A673 (cell line): ENCODE measurements at regions not wholly inside any gene's neighbourhood (a gene's known extent, or its start where the extent isn't known, plus 50 kb on each side); places are given as distances from the start of the nearest gene placed in this dataset.

ENCODE experiments used
- BruUV-seq: library from RNA; stranded (reverse); fragments of 400-500 nt; replicated peaks from 2 replicates; lab custom pipeline; 2021; lab: Mats Ljungman, UMichigan
- CTCF ChIA-PET: fragments of 300-600 bp; sonication (Branson Sonifier 250); formaldehyde crosslinking; loops from one replicate; lab custom pipeline; 2022; ENCODE audit warnings: antibody characterized with exemption; lab: Charles Lee
- POLR2A ChIA-PET: fragments of 300-600 bp; sonication (Branson Sonifier 250); formaldehyde crosslinking; loops from one replicate; lab custom pipeline; 2022; ENCODE audit warnings: antibody characterized with exemption; ENCODE audit not compliant: low non-redundant PET; lab: Charles Lee
- DNase-seq: peaks from one replicate; pipeline ENCODE4 v3.0.0-alpha.2; 2015; ENCODE audit warnings: low spot score
- H3K27ac ChIP-seq: fragments of 200-600 bp; sonication (generic); 2 replicates; pipeline ENCODE4 v1.5.1; 2016; ENCODE audit warnings: mixed run types, low read depth, mild to moderate bottlenecking, mixed read lengths, antibody characterized with exemption, low read length; ENCODE audit not compliant: poor library complexity, severe bottlenecking
- H3K27me3 ChIP-seq: fragments of 200-600 bp; sonication (generic); replicated peaks from 2 replicates; pipeline ENCODE4 v1.6.1; 2017; ENCODE audit warnings: mixed run types, low read depth, mild to moderate bottlenecking, mixed read lengths, antibody characterized with exemption, low read length; ENCODE audit not compliant: insufficient read depth, poor library complexity
- H3K36me3 ChIP-seq: fragments of 200-600 bp; sonication (generic); 2 replicates; pipeline ENCODE4 v1.6.1; 2016; ENCODE audit warnings: mixed run types, mild to moderate bottlenecking, mixed read lengths, antibody characterized with exemption, low read length; ENCODE audit not compliant: insufficient read depth, poor library complexity, severe bottlenecking
- H3K4me1 ChIP-seq: fragments of 200-600 bp; sonication (generic); 2 replicates; pipeline ENCODE4 v1.6.1; 2017; ENCODE audit warnings: mixed run types, mild to moderate bottlenecking, mixed read lengths, antibody characterized with exemption, low read length; ENCODE audit not compliant: insufficient read depth, poor library complexity, severe bottlenecking
- H3K4me3 ChIP-seq: fragments of 200-600 bp; sonication (generic); 2 replicates; pipeline ENCODE4 v1.5.1; 2016; ENCODE audit warnings: low read depth, mixed run types, mild to moderate bottlenecking, mixed read lengths, low read length; ENCODE audit not compliant: poor library complexity, severe bottlenecking
- H3K9me3 ChIP-seq: fragments of 200-600 bp; sonication (generic); 2 replicates; pipeline ENCODE4 v1.6.1; 2016; ENCODE audit warnings: mixed run types, low read depth, mild to moderate bottlenecking, mixed read lengths, antibody characterized with exemption, low read length; ENCODE audit not compliant: poor library complexity, severe bottlenecking
- EZH2 ChIP-seq: fragments of 200-600 bp; sonication (generic); IDR thresholded peaks from 2 replicates; pipeline ENCODE4 v1.6.1; 2017; ENCODE audit warnings: borderline replicate concordance, low read depth, mild to moderate bottlenecking, mixed read lengths, antibody characterized with exemption, low read length; ENCODE audit not compliant: poor library complexity, severe bottlenecking
- intact Hi-C: fragments of 100-400 bp; cut with micrococcal nuclease; formaldehyde crosslinking; loops from one replicate; pipeline ENCODE4 v1.10.0; 2022; ENCODE audit not compliant: unreplicated experiment
- TF ChIP-seq, protein P1 (sequence below): fragments of 300-800, 200-600 bp; sonication (generic); conservative IDR thresholded peaks from 2 replicates; pipeline ENCODE4 v1.5.1; 2017; ENCODE audit warnings: low read depth, mild to moderate bottlenecking, antibody characterized with exemption, low read length, moderate library complexity, mixed read lengths

DNA sequence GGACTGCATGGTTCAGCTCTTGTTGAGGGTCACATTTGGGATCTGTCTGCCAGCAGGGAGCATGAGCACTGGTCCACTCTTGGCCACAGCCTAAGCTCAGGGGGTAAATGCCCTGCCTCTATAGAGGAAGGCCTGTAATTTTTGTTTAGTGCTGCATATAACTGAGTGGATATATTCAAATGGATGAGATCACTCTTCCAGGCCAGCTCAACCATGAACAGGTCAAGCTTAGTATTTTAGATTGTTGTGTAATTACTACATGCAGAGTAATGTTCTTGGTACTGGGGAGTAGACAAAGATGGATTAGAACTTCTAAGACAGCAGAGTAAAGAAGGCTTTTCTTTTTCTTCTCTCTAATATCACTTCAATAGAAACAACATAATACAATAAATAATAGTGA lies 376.9 kb downstream of the GPATCH2 start:
- no TSS peak for BruUV-seq
- H3K27ac ChIP-seq = no peak overlapping the region
- CTCF ChIA-PET = no interaction called here
- no peak overlapping the region for H3K4me3 ChIP-seq
- no peaks in the 10 kb centered on the region for H3K36me3 ChIP-seq
- H3K9me3 ChIP-seq = no peaks in the 10 kb centered on the region
- peaks cover 7% of the 10 kb centered on the region for H3K27me3 ChIP-seq
- no peaks in the 10 kb centered on the region for H3K4me1 ChIP-seq
- intact Hi-C loops = no loop called here
- no peak for DNase-seq
- TF ChIP-seq, protein P1, sequence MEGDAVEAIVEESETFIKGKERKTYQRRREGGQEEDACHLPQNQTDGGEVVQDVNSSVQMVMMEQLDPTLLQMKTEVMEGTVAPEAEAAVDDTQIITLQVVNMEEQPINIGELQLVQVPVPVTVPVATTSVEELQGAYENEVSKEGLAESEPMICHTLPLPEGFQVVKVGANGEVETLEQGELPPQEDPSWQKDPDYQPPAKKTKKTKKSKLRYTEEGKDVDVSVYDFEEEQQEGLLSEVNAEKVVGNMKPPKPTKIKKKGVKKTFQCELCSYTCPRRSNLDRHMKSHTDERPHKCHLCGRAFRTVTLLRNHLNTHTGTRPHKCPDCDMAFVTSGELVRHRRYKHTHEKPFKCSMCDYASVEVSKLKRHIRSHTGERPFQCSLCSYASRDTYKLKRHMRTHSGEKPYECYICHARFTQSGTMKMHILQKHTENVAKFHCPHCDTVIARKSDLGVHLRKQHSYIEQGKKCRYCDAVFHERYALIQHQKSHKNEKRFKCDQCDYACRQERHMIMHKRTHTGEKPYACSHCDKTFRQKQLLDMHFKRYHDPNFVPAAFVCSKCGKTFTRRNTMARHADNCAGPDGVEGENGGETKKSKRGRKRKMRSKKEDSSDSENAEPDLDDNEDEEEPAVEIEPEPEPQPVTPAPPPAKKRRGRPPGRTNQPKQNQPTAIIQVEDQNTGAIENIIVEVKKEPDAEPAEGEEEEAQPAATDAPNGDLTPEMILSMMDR = no peak
- TF ChIP-seq EZH2 = no peak
- POLR2A ChIA-PET = no interaction called here

DNA sequence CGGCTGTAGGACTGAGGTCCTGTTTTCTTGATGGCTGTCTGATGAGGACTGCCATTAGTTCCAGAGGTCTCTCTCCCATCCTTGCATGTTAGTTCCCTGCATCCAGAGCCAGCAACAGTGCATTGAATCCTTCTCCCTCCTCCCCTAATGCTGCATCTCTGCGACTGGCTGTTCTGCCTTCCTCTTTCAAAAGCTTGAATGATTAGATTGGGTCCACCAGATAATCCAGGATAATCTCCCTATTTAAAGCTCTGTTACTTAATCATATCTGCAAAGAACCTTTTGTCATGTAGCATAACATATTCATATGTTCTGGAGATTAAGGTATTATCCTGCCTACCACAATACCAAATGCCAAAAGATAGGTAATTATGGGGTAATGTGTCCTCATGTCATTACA lies 377.5 kb downstream of the GPATCH2 start:
- Histone ChIP-seq H3K4me3 (no peak overlapping the region), H3K36me3 (no peaks in the 10 kb centered on the region), H3K4me1 (no peaks in the 10 kb centered on the region), H3K27ac (no peak overlapping the region), H3K9me3 (no peaks in the 10 kb centered on the region), H3K27me3 (peaks cover 7% of the 10 kb centered on the region)
- intact Hi-C loops = no loop called here
- no TSS peak for BruUV-seq
- TF ChIP-seq EZH2 = no peak
- TF ChIP-seq, protein P1 = no peak
- CTCF ChIA-PET = no interaction called here
- DNase-seq = no peak
- POLR2A ChIA-PET = no interaction called here

DNA sequence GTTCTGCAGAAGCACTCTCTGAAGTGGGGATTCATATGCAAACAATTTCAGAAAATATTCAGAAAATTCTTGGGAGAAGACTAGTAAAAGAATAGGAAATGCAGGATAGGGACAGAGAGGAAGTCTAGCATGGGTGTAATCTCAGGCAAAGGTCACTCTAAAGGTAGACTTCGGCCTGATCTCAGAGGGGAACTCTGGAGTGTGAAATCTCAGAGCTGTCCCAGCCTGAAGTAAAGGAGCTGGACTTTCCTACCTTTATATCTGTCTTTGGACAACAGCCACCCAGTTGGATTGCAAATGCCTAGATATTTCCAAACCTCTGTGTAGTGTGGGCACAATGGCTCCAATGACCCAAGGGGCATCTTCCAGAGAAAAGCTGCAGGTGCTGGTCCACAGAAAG lies 379.8 kb downstream of the GPATCH2 start:
- Histone ChIP-seq H3K4me1 (no peaks in the 10 kb centered on the region), H3K27ac (no peak overlapping the region), H3K36me3 (no peaks in the 10 kb centered on the region), H3K9me3 (no peaks in the 10 kb centered on the region), H3K27me3 (peaks cover 7% of the 10 kb centered on the region), H3K4me3 (no peak overlapping the region)
- CTCF ChIA-PET = no interaction called here
- intact Hi-C loops = no loop called here
- TF ChIP-seq EZH2 = no peak
- TF ChIP-seq, protein P1 = no peak
- no TSS peak for BruUV-seq
- no peak for DNase-seq
- POLR2A ChIA-PET = no interaction called here
